ENCODE measurements at regions not wholly inside any gene's neighbourhood (a gene's known extent, or its start where the extent isn't known, plus 50 kb on each side); places are given as distances from the start of the nearest gene placed in this dataset.

GRCh38 chr1:30200161-30200560 is 523.2 kb downstream of the MATN1 start:
- H3K4me3 ChIP-seq (ENCODE audit: control insufficient read depth, low read depth, low read length) = no peak overlapping the region
- no peak for TF ChIP-seq CTCF (IDR thresholded peaks at IDR 0.05; ENCODE audit: control insufficient read depth, insufficient read depth, low read depth, low read length, missing control alignments)
- no peak for DNase-seq (ENCODE audit: low read depth)

- no peak overlapping the region for H3K4me3 ChIP-seq (ENCODE audit: control insufficient read depth, low read depth, low read length)
- no peak for DNase-seq (ENCODE audit: low read depth)
- no peak for TF ChIP-seq CTCF (IDR thresholded peaks at IDR 0.05; ENCODE audit: control insufficient read depth, insufficient read depth, low read depth, low read length, missing control alignments)
Observed at GRCh38 chr1:30199563-30199962, 523.8 kb downstream of the MATN1 start.

DNA sequence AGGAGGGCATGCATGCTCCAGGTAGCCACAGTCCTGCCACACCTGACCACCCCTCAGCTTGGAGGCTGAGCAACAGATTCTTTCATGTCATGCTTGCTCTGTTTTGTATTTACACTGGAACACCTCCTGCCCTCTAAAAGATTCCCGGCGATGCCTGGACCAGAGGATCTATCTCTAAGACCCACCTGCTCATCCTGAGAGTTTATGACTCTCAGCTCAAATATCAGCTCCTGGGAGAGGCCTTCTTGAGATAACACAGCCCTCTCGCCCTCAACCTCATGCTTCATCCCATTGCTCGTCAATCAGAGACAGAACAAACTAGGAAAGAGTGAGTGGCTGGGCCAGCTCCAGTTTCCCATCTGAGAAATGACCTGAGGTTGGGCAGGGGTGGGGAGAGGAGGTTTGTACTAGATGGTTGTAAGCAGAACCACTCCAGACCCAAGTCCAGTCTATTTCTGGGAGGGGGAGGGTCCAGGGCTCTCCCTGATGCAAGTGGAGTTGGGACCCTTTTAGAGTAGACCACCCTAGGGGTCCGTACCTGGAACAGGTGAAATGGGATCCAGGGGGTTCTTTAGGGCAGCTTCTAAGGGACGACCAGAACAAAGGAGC is 524.5 kb downstream of the MATN1 start:
- no peak overlapping the region for H3K4me3 ChIP-seq (ENCODE audit: control insufficient read depth, low read depth, low read length)
- DNase-seq (ENCODE audit: low read depth) = no peak
- no peak for TF ChIP-seq CTCF (IDR thresholded peaks at IDR 0.05; ENCODE audit: control insufficient read depth, insufficient read depth, low read depth, low read length, missing control alignments)

DNA sequence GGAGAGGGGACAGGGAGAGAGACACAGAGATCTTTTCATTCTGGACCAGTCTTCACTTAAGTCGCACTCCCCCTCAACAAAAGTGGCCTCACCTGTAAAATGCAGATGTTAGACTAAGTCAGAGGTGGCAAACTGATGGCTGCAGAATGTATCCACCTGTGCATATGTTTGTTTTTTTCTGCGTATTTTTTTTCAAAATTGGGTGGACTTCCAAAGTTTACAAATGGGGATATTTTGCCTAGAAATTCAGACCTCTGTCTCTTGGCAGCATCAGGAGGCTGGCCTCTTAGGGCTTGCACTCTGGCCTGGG is 525.0 kb downstream of the MATN1 start:
- no peak overlapping the region for H3K4me3 ChIP-seq (ENCODE audit: control insufficient read depth, low read depth, low read length)
- no peak for TF ChIP-seq CTCF (IDR thresholded peaks at IDR 0.05; ENCODE audit: control insufficient read depth, insufficient read depth, low read depth, low read length, missing control alignments)
- no peak for DNase-seq (ENCODE audit: low read depth)

- DNase-seq (ENCODE audit: low read depth) = peak; percentile 4
- TF ChIP-seq CTCF (IDR thresholded peaks at IDR 0.05; ENCODE audit: control insufficient read depth, insufficient read depth, low read depth, low read length, missing control alignments) = no peak
- no peak overlapping the region for H3K4me3 ChIP-seq (ENCODE audit: control insufficient read depth, low read depth, low read length)
Observed at GRCh38 chr1:30197639-30198450, 525.5 kb downstream of the MATN1 start.

DNA sequence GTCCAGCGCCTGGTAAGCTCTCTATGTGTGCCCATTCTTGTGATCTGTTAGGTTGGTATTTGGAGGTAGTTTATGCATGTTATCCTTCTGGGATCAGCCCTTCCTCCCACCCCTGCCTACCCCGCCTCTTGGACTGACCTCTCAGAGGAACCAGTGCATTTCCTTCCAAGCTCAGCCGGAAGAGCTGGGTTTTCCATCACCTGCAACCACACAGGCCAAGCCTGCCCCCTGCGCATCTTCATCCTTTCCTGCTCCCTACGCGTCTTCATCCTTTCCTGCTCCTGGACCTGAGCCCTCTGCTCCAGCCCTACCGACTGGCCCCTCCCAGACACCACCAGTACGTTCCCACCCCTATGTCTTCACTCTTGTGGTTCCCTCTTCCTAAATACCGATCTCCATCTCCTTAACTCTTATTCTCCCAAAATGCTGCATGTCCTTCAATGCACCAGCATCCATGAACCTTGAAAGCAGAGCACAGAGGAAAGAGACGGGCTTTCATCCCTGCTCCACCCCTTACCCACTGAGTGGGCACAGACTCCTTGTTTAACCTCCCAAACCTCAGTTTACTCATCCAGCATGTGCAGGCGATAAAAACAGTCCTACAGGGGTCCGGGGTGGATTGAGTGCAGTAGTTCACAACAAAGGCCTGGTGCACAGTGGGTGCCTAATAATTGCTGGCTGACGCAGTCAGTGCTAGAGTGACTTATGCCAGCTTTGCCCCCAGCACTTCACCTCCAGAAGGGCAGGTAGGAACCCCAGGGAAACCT is 526.3 kb downstream of the MATN1 start:
- TF ChIP-seq CTCF (IDR thresholded peaks at IDR 0.05; ENCODE audit: control insufficient read depth, insufficient read depth, low read depth, low read length, missing control alignments) = no peak

More for the DNA sequence above, 526.3 kb downstream of the MATN1 start:
- DNase-seq (ENCODE audit: low read depth) = no peak
- H3K4me3 ChIP-seq (ENCODE audit: control insufficient read depth, low read depth, low read length) = no peak overlapping the region

Data from AG09309 (cell line).